GM21381 (cell line): ENCODE measurements at regions not wholly inside any gene's neighbourhood (a gene's known extent, or its start where the extent isn't known, plus 50 kb on each side); places are given as distances from the start of the nearest gene placed in this dataset.
"Not testable (repeated sequence)": the region's sequence is repeated elsewhere in the genome, so short reads cannot be mapped to it uniquely, and the experiment has no call there.

Source experiments
- ATAC-seq: cut with Tn5 transposase; IDR thresholded peaks from one replicate; pipeline ENCODE4 v1.9.1; 2021; ENCODE audit warnings: mild to moderate bottlenecking, moderate library complexity; ENCODE audit not compliant: unreplicated experiment

- ATAC-seq, result no peak
Measured at GRCh38 chr3:178200316-178200715, 335.9 kb upstream of the KCNMB2 start.

- ATAC-seq, result no peak
Measured at GRCh38 chr3:178201714-178202113, 334.5 kb upstream of the KCNMB2 start.

GRCh38 chr3:178202194-178202593 lies 334.0 kb upstream of the KCNMB2 start:
- ATAC-seq, result no peak

- ATAC-seq, result no peak
Measured at GRCh38 chr3:178203165-178203564, 333.1 kb upstream of the KCNMB2 start.

- ATAC-seq, result no peak
Measured at GRCh38 chr3:178203650-178204049, 332.6 kb upstream of the KCNMB2 start.

GRCh38 chr3:178205740-178206139 lies 330.5 kb upstream of the KCNMB2 start:
- ATAC-seq, result no peak

GRCh38 chr3:178206521-178206920 lies 329.7 kb upstream of the KCNMB2 start:
- no peak for ATAC-seq

- not testable (repeated sequence) for ATAC-seq
Measured at GRCh38 chr3:178207161-178207560, 329.1 kb upstream of the KCNMB2 start.

GRCh38 chr3:178207627-178208026 lies 328.6 kb upstream of the KCNMB2 start:
- not testable (repeated sequence) for ATAC-seq

- ATAC-seq, result not testable (repeated sequence)
Measured at GRCh38 chr3:178209116-178209515, 327.1 kb upstream of the KCNMB2 start.

- ATAC-seq, result not testable (repeated sequence)
Measured at GRCh38 chr3:178209618-178210017, 326.6 kb upstream of the KCNMB2 start.

GRCh38 chr3:178211086-178211485 lies 325.1 kb upstream of the KCNMB2 start:
- not testable (repeated sequence) for ATAC-seq

- no peak for ATAC-seq
Measured at GRCh38 chr3:178217479-178217878, 318.8 kb upstream of the KCNMB2 start.

- no peak for ATAC-seq
Measured at GRCh38 chr3:178218231-178218630, 318.0 kb upstream of the KCNMB2 start.

- not testable (repeated sequence) for ATAC-seq
Measured at GRCh38 chr3:178219661-178220060, 316.6 kb upstream of the KCNMB2 start.

- ATAC-seq, result no peak
Measured at GRCh38 chr3:178223876-178224275, 312.4 kb upstream of the KCNMB2 start.

GRCh38 chr3:178226094-178226493 lies 310.1 kb upstream of the KCNMB2 start:
- ATAC-seq, result no peak

GRCh38 chr3:178231645-178232044 lies 304.6 kb upstream of the KCNMB2 start:
- no peak for ATAC-seq

- ATAC-seq, result no peak
Measured at GRCh38 chr3:178233371-178234071, 302.7 kb upstream of the KCNMB2 start.

- no peak for ATAC-seq
Measured at GRCh38 chr3:178236555-178237277, 299.5 kb upstream of the KCNMB2 start.

GRCh38 chr3:178238179-178238578 lies 298.1 kb upstream of the KCNMB2 start:
- ATAC-seq, result no peak
